HEK293 (cell line): ENCODE measurements at regions not wholly inside any gene's neighbourhood (a gene's known extent, or its start where the extent isn't known, plus 50 kb on each side); places are given as distances from the start of the nearest gene placed in this dataset.

Experiments
- CTCF ChIA-PET: fragments of 350-600 bp; formaldehyde crosslinking; extraction: SDS; loops from one replicate; lab custom pipeline; 2021; ENCODE audit warnings: antibody characterized with exemption; lab: Yijun Ruan, JAX
- POLR2A ChIA-PET: fragments of 300-600 bp; formaldehyde crosslinking; extraction: SDS; loops from one replicate; lab custom pipeline; 2020; ENCODE audit warnings: antibody characterized with exemption, inconsistent platforms; lab: Yijun Ruan, JAX
- H3K27ac ChIP-seq: fragments of 200-500 bp; sonication (Bioruptor generic); 2 replicates; pipeline ENCODE4 v1.5.1; 2014; ENCODE audit warnings: low read depth, low read length, control low read depth, inconsistent platforms; ENCODE audit errors: extremely low read depth
- H3K36me3 ChIP-seq, 2 experiments: fragments of 200-500 bp in 1 of 2; sonication (Bioruptor generic) in 1 of 2; 1 replicate in 1 of 2; 2 replicates in 1 of 2; pipeline ENCODE4 v1.5.1; 2014 to 2017; ENCODE audit warnings: inconsistent platforms in 2 of 2, low read length in 2 of 2; ENCODE audit not compliant: control insufficient read depth in 2 of 2, insufficient read depth in 1 of 2
- H3K4me1 ChIP-seq: fragments of 200-500 bp; sonication (Bioruptor generic); 2 replicates; pipeline ENCODE4 v1.5.1; 2014; ENCODE audit warnings: mild to moderate bottlenecking, low read length, inconsistent platforms; ENCODE audit not compliant: control insufficient read depth, insufficient read depth
- H3K4me3 ChIP-seq: 2 replicates; pipeline ENCODE4 v1.5.1; 2011; ENCODE audit warnings: low read depth, mild to moderate bottlenecking, control low read depth, low read length, moderate library complexity
- H3K9me3 ChIP-seq: fragments of 200-500 bp; sonication (Bioruptor generic); 2 replicates; pipeline ENCODE4 v1.5.1; 2014; ENCODE audit warnings: low read depth, low read length, inconsistent platforms; ENCODE audit not compliant: control insufficient read depth, insufficient read depth
- AEBP2 ChIP-seq: fragments of 450-650 bp; formaldehyde crosslinking; IDR thresholded peaks from 2 replicates; pipeline ENCODE4 v1.5.1; 2016; ENCODE audit warnings: missing biosample characterization, missing genetic modification characterization, borderline replicate concordance
- HIC1 ChIP-seq: fragments of 450-650 bp; formaldehyde crosslinking; IDR thresholded peaks from 2 replicates; pipeline ENCODE4 v1.5.1; 2016; ENCODE audit warnings: missing biosample characterization, missing genetic modification characterization
- HOXD13 ChIP-seq: sonication (generic); formaldehyde crosslinking; IDR thresholded peaks from 2 replicates; pipeline ENCODE4 v1.8.0; 2022; ENCODE audit warnings: missing genetic modification reagents, borderline replicate concordance
- IKZF3 ChIP-seq: fragments of 450-650 bp; IDR thresholded peaks from 2 replicates; pipeline ENCODE4 v1.5.0; 2018; ENCODE audit warnings: missing biosample characterization, mild to moderate bottlenecking, missing genetic modification characterization, moderate library complexity
- KLF7 ChIP-seq: fragments of 450-650 bp; formaldehyde crosslinking; IDR thresholded peaks from 2 replicates; pipeline ENCODE4 v1.5.1; 2016; ENCODE audit warnings: missing biosample characterization, missing genetic modification characterization, borderline replicate concordance
- OVOL3 ChIP-seq: fragments of 450-650 bp; formaldehyde crosslinking; IDR thresholded peaks from 2 replicates; pipeline ENCODE4 v1.5.1; 2016; ENCODE audit warnings: missing biosample characterization, missing genetic modification characterization
- PRDM4 ChIP-seq: fragments of 450-650 bp; formaldehyde crosslinking; IDR thresholded peaks from 2 replicates; pipeline ENCODE4 v1.5.1; 2017; ENCODE audit warnings: missing biosample characterization, missing genetic modification characterization
- REST ChIP-seq: fragments of 450-650 bp; formaldehyde crosslinking; IDR thresholded peaks from 2 replicates; pipeline ENCODE4 v1.5.1; 2016; ENCODE audit warnings: missing biosample characterization, missing genetic modification characterization
- SETDB1 ChIP-seq: IDR thresholded peaks from one replicate; pipeline ENCODE4 v1.6.1; 2017; ENCODE audit warnings: mild to moderate bottlenecking, low read length, moderate library complexity, mixed read lengths; ENCODE audit not compliant: insufficient read length
- SP7 ChIP-seq: fragments of 450-650 bp; formaldehyde crosslinking; IDR thresholded peaks from 2 replicates; pipeline ENCODE4 v1.5.1; 2016; ENCODE audit warnings: missing biosample characterization, missing genetic modification characterization
- YY1 ChIP-seq: fragments of 450-650 bp; formaldehyde crosslinking; IDR thresholded peaks from 2 replicates; pipeline ENCODE4 v1.5.1; 2018; ENCODE audit warnings: missing biosample characterization, missing genetic modification characterization
- ZBTB20 ChIP-seq: fragments of 450-650 bp; formaldehyde crosslinking; IDR thresholded peaks from 2 replicates; pipeline ENCODE4 v1.5.1; 2016; ENCODE audit warnings: missing biosample characterization, missing genetic modification characterization
- ZNF112 ChIP-seq: fragments of 450-650 bp; formaldehyde crosslinking; IDR thresholded peaks from 2 replicates; pipeline ENCODE4 v1.5.0; 2017; ENCODE audit warnings: missing biosample characterization, missing genetic modification characterization
- ZNF114 ChIP-seq: fragments of 450-650 bp; formaldehyde crosslinking; IDR thresholded peaks from 2 replicates; pipeline ENCODE4 v1.5.0; 2017; ENCODE audit warnings: missing biosample characterization, missing genetic modification characterization
- ZNF202 ChIP-seq: fragments of 450-650 bp; formaldehyde crosslinking; IDR thresholded peaks from 2 replicates; pipeline ENCODE4 v1.5.1; 2016; ENCODE audit warnings: missing biosample characterization, missing genetic modification characterization, borderline replicate concordance
- ZNF37A ChIP-seq: fragments of 450-650 bp; IDR thresholded peaks from 2 replicates; pipeline ENCODE4 v1.5.1; 2018; ENCODE audit warnings: missing biosample characterization, missing genetic modification characterization
- ZNF48 ChIP-seq: fragments of 450-650 bp; formaldehyde crosslinking; IDR thresholded peaks from 2 replicates; pipeline ENCODE4 v1.5.1; 2016; ENCODE audit warnings: missing biosample characterization, missing genetic modification characterization
- ZNF513 ChIP-seq: fragments of 450-650 bp; IDR thresholded peaks from 2 replicates; pipeline ENCODE4 v1.5.1; 2018; ENCODE audit warnings: missing biosample characterization, missing genetic modification characterization
- ZNF580 ChIP-seq: fragments of 450-650 bp; formaldehyde crosslinking; IDR thresholded peaks from 2 replicates; pipeline ENCODE4 v1.5.1; 2016; ENCODE audit warnings: missing biosample characterization, missing genetic modification characterization
- ZNF621 ChIP-seq: fragments of 450-650 bp; formaldehyde crosslinking; IDR thresholded peaks from 2 replicates; pipeline ENCODE4 v1.5.1; 2017; ENCODE audit warnings: missing biosample characterization, missing genetic modification characterization
- ZNF654 ChIP-seq: fragments of 450-650 bp; formaldehyde crosslinking; IDR thresholded peaks from 2 replicates; pipeline ENCODE4 v1.5.1; 2016; ENCODE audit warnings: low read depth, missing biosample characterization, missing genetic modification characterization
- ZNF658 ChIP-seq: fragments of 450-650 bp; formaldehyde crosslinking; IDR thresholded peaks from 2 replicates; pipeline ENCODE4; 2016; ENCODE audit warnings: missing biosample characterization, missing genetic modification characterization
- ZNF670 ChIP-seq: fragments of 450-650 bp; formaldehyde crosslinking; IDR thresholded peaks from 2 replicates; pipeline ENCODE4 v1.5.1; 2016; ENCODE audit warnings: missing biosample characterization, missing genetic modification characterization, low read depth
- ZNF704 ChIP-seq: fragments of 450-650 bp; formaldehyde crosslinking; IDR thresholded peaks from 2 replicates; pipeline ENCODE4 v1.5.1; 2016; ENCODE audit warnings: missing biosample characterization, missing genetic modification characterization

GRCh38 chr12:125890971-125891370 lies 825.7 kb downstream of the AACS start:
- Histone ChIP-seq H3K27ac (no peak overlapping the region), H3K9me3 (no peaks in the 10 kb centered on the region), H3K36me3 (no peaks in the 10 kb centered on the region), H3K4me1 (no peaks in the 10 kb centered on the region), H3K4me3 (no peak overlapping the region)
- CTCF ChIA-PET: no interaction called here
- no peak for TF ChIP-seq ZNF580 (tag by site-specific recombination)
- TF ChIP-seq ZNF513 (tag by site-specific recombination): no peak
- no peak for TF ChIP-seq ZNF654
- no peak for TF ChIP-seq ZNF670 (tag by site-specific recombination)
- no peak for TF ChIP-seq ZNF114
- no peak for TF ChIP-seq KLF7 (tag by site-specific recombination)
- TF ChIP-seq IKZF3 (tag by site-specific recombination): no peak
- TF ChIP-seq SP7 (tag by site-specific recombination): no peak
- TF ChIP-seq REST (tag by site-specific recombination): no peak
- no peak for TF ChIP-seq HIC1 (tag by site-specific recombination)
- POLR2A ChIA-PET: no interaction called here

- Histone ChIP-seq H3K9me3 (no peaks in the 10 kb centered on the region), H3K4me1 (no peaks in the 10 kb centered on the region), H3K27ac (no peak overlapping the region), H3K36me3 (no peaks in the 10 kb centered on the region), H3K4me3 (no peak overlapping the region)
- ChIA-PET POLR2A (no interaction called here), CTCF (no interaction called here)
- no peak for TF ChIP-seq ZNF114
- TF ChIP-seq ZNF48: no peak
- TF ChIP-seq ZNF37A (tag by site-specific recombination): no peak
- TF ChIP-seq ZNF704 (tag by site-specific recombination): no peak
- TF ChIP-seq ZNF621 (tag by site-specific recombination): no peak
- TF ChIP-seq AEBP2 (tag by site-specific recombination): no peak
- TF ChIP-seq OVOL3 (tag by site-specific recombination): no peak
- TF ChIP-seq ZBTB20 (tag by site-specific recombination): no peak
- TF ChIP-seq HOXD13 (CRISPR knock-in tag): no peak
- no peak for TF ChIP-seq SETDB1
- no peak for TF ChIP-seq KLF7 (tag by site-specific recombination)
- no peak for TF ChIP-seq ZNF658 (tag by site-specific recombination)
- TF ChIP-seq PRDM4: no peak
- no peak for TF ChIP-seq ZNF112 (tag by site-specific recombination)
- TF ChIP-seq ZNF202 (tag by site-specific recombination): no peak
- TF ChIP-seq YY1 (tag by site-specific recombination): no peak
These were observed 827.0 kb downstream of the AACS start for GRCh38 chr12:125892276-125892675.
